ENCODE measurements at regions not wholly inside any gene's neighbourhood (a gene's known extent, or its start where the extent isn't known, plus 50 kb on each side); places are given as distances from the start of the nearest gene placed in this dataset.
"Not testable (repeated sequence)": the region's sequence is repeated elsewhere in the genome, so short reads cannot be mapped to it uniquely, and the experiment has no call there.

GRCh38 chr6:94687255-94687654 lies 890.1 kb upstream of the MANEA start:
- DNase-seq: not testable (repeated sequence)

GRCh38 chr6:94683409-94683808 lies 893.9 kb upstream of the MANEA start:
- no peak for DNase-seq

- DNase-seq: no peak
These were observed 896.6 kb upstream of the MANEA start for GRCh38 chr6:94680669-94681212.

GRCh38 chr6:94673251-94673650 lies 904.1 kb upstream of the MANEA start:
- no peak for DNase-seq

- no peak for DNase-seq
These were observed 907.3 kb upstream of the MANEA start for GRCh38 chr6:94670017-94670416.

- DNase-seq: no peak
These were observed 908.5 kb upstream of the MANEA start for GRCh38 chr6:94668876-94669275.

- DNase-seq: no peak
These were observed 918.4 kb upstream of the MANEA start for GRCh38 chr6:94658929-94659328.

- DNase-seq: no peak
These were observed 926.1 kb upstream of the MANEA start for GRCh38 chr6:94651239-94651638.

- DNase-seq: no peak
These were observed 932.1 kb upstream of the MANEA start for GRCh38 chr6:94645191-94645590.

- DNase-seq: no peak
These were observed 937.8 kb upstream of the MANEA start for GRCh38 chr6:94639564-94639963.

GRCh38 chr6:94636780-94637385 lies 940.5 kb upstream of the MANEA start:
- DNase-seq: peak in 1 of 2 experiments; percentile 56

- no peak for DNase-seq
These were observed 953.7 kb upstream of the MANEA start for GRCh38 chr6:94623586-94623985.

- no peak for DNase-seq
These were observed 954.6 kb upstream of the MANEA start for GRCh38 chr6:94622783-94623182.

GRCh38 chr6:94600636-94601035 lies 976.7 kb upstream of the MANEA start:
- DNase-seq: no peak

- no peak for DNase-seq
These were observed 979.8 kb upstream of the MANEA start for GRCh38 chr6:94597487-94597886.

GRCh38 chr6:94590416-94590815 lies 986.9 kb upstream of the MANEA start:
- DNase-seq: no peak

- DNase-seq: no peak
These were observed 989.0 kb upstream of the MANEA start for GRCh38 chr6:94588301-94588700.

GRCh38 chr6:94584211-94584610 lies 993.1 kb upstream of the MANEA start:
- DNase-seq: no peak

- DNase-seq: no peak
These were observed 1006.8 kb upstream of the MANEA start for GRCh38 chr6:94570581-94570980.

- DNase-seq: no peak
These were observed 1014.5 kb upstream of the MANEA start for GRCh38 chr6:94562846-94563245.

- no peak for DNase-seq
These were observed 1017.4 kb upstream of the MANEA start for GRCh38 chr6:94559829-94560537.

GRCh38 chr6:94557207-94557606 lies 1020.1 kb upstream of the MANEA start:
- DNase-seq: not testable (repeated sequence)

GRCh38 chr6:94548201-94548600 lies 1029.1 kb upstream of the MANEA start:
- DNase-seq: no peak

- no peak for DNase-seq
These were observed 1041.5 kb upstream of the MANEA start for GRCh38 chr6:94535798-94536197.

Data from SW 1271 (cell line).